GM18498 (cell line): ENCODE measurements at regions not wholly inside any gene's neighbourhood (a gene's known extent, or its start where the extent isn't known, plus 50 kb on each side); places are given as distances from the start of the nearest gene placed in this dataset.
A peak's percentile ranks its signal among the peaks of the same experiment; 100 is the strongest.
"Not testable (repeated sequence)": the region's sequence is repeated elsewhere in the genome, so short reads cannot be mapped to it uniquely, and the experiment has no call there.

ENCODE experiments used
- ATAC-seq: cut with Tn5 transposase; IDR thresholded peaks from one replicate; pipeline ENCODE4 v1.9.1; 2021; ENCODE audit warnings: mild to moderate bottlenecking, moderate library complexity; ENCODE audit not compliant: unreplicated experiment

DNA sequence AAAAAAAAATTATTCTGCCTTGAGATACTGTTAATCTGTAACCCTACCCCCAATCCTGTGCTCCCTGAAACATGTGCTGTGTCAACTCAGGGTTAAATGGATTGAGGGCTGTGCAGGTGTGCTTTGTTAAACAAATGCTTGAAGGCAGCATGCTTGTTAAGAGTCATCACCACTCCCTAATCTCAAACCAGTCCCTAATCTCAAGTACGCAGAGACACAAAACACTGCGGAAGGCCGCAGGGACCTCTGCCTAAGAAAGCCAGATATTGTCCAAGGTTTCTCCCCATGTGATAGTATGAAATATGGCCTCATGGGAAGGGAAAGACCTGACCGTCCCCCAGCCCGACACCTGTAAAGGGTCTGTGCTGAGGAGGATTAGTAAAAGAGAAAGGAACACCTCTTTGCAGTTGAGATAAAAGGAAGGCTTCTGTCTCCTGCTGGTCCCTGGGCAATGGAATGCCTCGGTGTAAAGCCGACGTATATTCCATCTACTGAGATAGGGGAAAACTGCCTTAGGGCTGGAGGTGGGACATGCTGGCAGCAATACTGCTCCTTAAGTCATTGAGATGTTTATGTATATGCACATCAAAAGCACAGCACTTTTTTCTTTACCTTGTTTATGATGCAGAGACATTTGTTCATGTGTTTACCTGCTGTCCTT, 402.6 kb downstream of the TBC1D32 start:
- ATAC-seq, result not testable (repeated sequence)

DNA sequence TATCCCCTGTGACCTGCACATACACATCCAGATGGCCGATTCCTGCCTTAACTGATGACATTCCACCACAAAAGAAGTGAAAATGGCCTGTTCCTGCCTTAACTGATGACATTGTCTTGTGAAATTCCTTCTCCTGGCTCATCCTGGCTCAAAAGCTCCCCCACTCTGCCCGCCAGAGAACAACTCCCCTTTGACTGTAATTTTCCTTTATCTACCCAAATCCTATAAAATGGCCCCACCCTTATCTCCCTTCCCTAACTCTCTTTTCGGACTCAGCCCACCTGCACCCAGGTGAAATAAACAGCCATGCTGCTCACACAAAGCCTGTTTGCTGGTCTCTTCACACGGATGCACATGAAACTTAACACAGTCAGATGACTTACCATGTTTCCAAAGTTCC, 403.8 kb downstream of the TBC1D32 start:
- not testable (repeated sequence) for ATAC-seq

- no peak for ATAC-seq
Observed at GRCh38 chr6:120924214-120924613, 410.1 kb downstream of the TBC1D32 start.

DNA sequence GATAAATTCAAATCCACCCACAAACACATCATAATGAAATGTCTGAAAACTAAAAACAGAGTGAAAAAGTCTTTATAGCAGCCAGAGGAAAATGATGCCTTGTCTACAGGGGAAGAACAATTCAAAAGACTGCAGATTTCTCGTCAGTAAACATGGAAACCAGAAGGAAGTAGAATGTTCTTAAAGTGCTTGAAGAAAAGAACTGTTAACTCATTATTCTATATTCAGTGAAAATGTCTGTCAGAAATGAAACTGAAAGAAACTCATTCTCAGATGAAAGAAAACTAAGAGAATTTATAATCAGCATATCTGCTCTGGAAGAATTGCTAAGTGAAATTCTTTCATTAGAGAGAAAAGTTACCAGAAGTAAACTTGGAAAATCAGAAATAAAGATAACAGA, 416.1 kb downstream of the TBC1D32 start:
- ATAC-seq, result no peak

DNA sequence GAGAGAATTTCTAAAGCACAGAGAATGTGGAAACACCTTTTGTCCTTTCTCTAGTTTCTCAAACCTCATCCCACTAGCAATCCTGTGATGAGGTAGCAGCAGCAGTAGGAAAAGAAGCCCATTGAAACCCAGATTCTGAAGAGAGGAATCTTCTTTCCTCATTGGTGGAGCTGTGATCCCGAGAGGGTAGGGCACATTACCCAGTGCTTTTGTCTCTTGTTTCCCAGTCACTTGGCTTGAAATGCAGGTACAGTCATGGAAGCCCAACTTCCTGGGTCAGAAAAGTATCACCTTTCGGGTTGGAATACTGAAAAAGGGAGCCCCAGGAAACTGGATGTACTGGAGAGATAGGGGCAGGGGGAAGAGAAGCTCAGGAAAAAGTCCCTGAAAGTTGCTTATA, 417.4 kb downstream of the TBC1D32 start:
- ATAC-seq, result no peak

- no peak for ATAC-seq
Observed at GRCh38 chr6:120913486-120913885, 420.8 kb downstream of the TBC1D32 start.

- no peak for ATAC-seq
Observed at GRCh38 chr6:120908767-120909166, 425.5 kb downstream of the TBC1D32 start.

DNA sequence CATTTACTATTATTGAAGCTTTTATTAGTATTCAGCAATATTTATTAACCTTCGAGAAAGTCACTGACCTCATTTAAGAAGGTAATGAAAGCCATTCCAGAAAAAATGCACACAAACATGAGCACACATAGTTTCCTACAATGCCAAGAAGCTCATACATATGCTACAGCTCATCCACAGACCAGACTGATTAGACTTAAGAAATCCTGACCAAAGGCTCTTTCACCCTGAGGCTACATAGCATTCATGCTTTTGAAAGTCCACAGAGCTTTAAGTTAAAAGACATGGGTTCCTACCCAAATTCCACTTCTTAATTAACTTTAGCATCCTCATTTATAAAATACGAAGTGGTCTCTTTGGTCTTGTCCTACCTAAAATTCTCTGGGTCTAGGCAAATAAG, 430.4 kb downstream of the TBC1D32 start:
- no peak for ATAC-seq

GRCh38 chr6:120899932-120900331, 434.3 kb downstream of the TBC1D32 start:
- ATAC-seq, result no peak

- ATAC-seq, result peak; percentile 82
Observed at GRCh38 chr6:120894077-120894476, 440.2 kb downstream of the TBC1D32 start.

DNA sequence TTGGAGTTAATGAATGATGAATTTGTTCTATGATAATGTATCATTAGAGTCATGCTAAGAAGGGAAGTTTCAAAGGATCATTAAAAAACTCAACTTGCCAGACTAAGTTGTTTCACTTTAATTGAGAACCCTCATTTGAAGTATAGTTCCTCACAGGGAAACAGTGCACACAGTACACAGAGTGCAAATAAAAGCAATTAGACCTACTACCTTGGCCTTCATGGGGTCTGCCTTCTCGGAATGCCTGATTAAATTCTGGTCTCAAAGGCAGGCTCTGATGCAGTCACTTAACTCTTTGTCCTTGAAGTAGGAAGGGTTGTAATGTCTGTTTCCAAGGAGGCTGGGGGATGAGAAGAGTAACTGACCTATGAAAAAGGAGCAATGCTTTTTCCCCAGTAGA, 457.3 kb downstream of the TBC1D32 start:
- ATAC-seq, result no peak

DNA sequence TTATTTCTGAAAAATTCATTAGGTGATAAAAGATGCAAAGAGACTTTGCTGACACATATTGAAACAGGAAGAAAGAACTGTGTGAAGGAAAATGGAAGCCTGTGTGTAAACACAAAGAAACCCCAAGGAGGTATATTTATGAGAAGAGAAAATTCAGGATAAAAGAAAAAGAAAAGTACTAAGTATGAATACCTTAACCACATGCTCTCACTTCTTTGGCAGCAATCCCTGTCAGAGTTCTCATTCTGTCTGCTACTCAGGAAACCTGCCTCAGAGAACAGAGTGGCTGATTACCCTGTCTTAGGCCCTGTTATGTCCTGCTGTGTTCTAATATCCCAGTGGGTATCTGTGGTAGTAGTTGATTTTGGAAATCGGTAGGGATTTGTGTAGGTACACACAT, 457.9 kb downstream of the TBC1D32 start:
- peak; percentile 57 for ATAC-seq

DNA sequence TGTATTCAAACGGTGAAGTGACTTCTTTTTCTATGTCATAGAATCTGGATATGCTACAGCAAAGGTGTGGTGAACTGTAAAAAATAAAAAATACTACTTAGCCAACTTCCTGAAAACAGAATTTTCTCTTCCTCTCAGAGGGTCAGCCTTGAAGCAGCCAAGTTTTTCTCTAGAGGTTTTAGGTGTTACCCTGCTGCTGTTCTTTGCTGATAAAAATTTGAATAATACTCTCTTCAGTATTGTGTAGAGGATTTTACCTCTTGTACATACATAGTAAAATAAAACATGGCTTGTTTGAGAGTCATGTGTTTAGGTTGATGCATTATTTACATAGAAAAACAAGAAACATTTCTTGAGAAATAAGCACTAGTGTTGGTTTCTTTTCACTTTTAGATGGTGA, 458.4 kb downstream of the TBC1D32 start:
- peak; percentile 41 for ATAC-seq

DNA sequence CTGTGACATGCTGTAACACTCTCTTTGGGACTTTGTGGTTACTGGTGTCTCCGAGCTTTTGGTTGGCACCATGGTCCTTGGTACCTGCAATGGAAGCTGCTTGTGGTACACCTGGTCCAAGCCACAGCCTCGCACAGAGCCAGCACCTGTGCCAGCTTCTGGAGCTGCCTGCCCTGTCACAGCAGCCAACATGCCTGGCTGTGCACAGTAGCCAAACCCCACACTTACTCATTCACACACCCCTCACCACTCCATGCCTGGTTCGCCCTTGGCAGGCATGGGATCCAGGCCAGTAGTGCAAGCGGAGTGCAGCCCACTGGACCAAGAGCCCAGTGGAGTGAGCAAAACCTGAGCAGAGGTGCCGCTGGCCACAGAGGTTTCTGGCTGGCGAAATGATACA, 459.9 kb downstream of the TBC1D32 start:
- no peak for ATAC-seq

- no peak for ATAC-seq
Observed at GRCh38 chr6:120873125-120873865, 461.0 kb downstream of the TBC1D32 start.

DNA sequence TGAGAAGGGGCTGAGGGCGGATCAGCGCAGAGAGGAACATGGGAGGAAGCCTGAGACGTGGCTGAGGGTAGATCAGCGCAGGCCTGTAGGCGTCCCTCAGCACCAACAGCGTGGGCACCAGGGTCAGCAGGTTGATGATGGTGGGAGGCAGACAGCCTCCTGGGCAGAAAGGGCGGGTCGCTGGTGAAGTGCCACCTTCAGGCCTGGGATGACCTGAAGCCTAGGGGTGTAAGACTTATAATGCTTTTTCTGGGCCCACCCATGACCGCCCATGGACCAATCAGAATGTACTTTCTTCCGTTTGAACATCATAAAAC, 462.1 kb downstream of the TBC1D32 start:
- ATAC-seq, result no peak

GRCh38 chr6:120871416-120872261, 462.6 kb downstream of the TBC1D32 start:
- no peak for ATAC-seq

GRCh38 chr6:120869397-120869796, 464.9 kb downstream of the TBC1D32 start:
- no peak for ATAC-seq

DNA sequence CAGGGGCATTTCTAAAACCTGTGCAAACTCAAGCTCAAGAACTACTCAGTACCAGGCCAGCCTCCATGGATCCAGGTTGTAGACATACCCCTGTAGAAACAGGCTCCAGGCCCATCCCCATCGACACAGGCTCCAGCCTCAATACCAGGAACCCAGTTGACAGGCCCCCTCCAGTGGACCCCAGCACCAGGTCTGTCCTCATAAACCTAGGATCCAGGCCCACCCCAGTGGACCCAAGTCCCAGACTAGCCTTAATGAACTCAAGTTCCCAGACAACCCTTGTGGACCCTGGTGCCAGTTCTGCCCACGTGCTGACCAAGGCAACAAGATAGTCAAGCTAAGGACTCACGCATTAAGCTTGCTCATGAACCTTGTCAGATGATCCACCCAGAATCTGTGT, 476.9 kb downstream of the TBC1D32 start:
- ATAC-seq, result no peak

- no peak for ATAC-seq
Observed at GRCh38 chr6:120854583-120854982, 479.7 kb downstream of the TBC1D32 start.

DNA sequence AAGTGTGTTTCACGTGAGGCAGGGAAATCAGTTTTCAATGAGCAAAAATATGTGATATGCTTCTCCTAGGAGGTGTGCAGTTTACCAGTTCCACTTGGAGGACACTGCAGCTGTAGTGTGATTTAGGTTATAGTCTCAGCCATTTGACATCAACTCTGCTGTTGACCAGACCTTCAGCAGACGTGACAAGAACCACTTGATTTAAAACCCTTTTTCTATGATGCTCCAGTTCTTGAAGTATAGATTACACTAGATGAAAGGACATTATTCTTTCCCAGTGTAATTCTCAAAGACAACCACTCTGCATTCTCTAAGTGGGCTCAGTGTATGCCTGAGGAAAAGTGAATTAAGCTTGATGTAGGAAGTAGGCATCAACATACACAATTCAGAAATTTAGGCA, 480.8 kb downstream of the TBC1D32 start:
- no peak for ATAC-seq

DNA sequence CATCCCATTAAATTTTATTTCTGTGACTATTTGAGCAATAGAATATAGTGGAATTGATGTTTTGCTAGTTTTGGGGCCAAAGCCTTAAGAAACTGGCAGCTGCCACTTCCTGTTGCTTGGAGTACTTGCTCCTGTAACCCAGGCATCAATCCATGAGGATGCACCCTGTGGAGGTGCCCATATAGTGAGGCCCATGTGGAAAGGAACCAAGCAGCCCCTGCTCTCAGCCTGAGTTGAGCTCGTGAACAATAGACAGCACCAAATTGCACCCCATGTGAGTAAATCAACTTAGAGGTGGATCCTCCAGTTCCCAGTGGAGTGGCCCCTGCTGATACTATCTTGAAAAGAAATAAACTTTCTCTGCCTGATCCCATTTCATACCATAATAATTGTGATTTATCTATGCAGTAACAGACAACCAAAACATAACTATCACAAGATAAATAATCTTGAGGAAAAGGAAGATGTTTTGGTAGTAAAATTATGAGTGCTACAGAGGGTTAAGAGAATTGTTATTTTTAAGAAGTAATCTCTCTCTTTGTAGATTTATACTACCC, 481.9 kb downstream of the TBC1D32 start:
- no peak for ATAC-seq
